GM12878 (cell line): ENCODE measurements at regions not wholly inside any gene's neighbourhood (a gene's known extent, or its start where the extent isn't known, plus 50 kb on each side); places are given as distances from the start of the nearest gene placed in this dataset.

Experiments
- ATF7 ChIP-seq: fragments of 450-650 bp; IDR thresholded peaks from 2 replicates; pipeline ENCODE4 v1.6.1; 2016; ENCODE audit warnings: low read depth, mild to moderate bottlenecking
- CTCF ChIP-seq, 3 experiments: IDR thresholded peaks in 2 of 3; conservative IDR thresholded peaks in 1 of 3; 2 replicates each; pipeline ENCODE4 v1.5.1; 2011; ENCODE audit warnings: low read depth in 3 of 3, low read length in 3 of 3, mild to moderate bottlenecking in 3 of 3, control low read depth in 2 of 3, moderate library complexity in 2 of 3, inconsistent platforms in 1 of 3, mixed read lengths in 1 of 3; ENCODE audit not compliant: control insufficient read depth in 2 of 3, insufficient read depth in 1 of 3; ENCODE audit errors: extremely low read depth in 1 of 3
- EZH2 ChIP-seq: IDR thresholded peaks from 2 replicates; pipeline ENCODE4 v1.6.1; 2012; ENCODE audit warnings: low read depth, mild to moderate bottlenecking, control low read depth, inconsistent platforms, low read length, borderline replicate concordance; ENCODE audit not compliant: control insufficient read depth
- FOXM1 ChIP-seq: IDR thresholded peaks from 2 replicates; pipeline ENCODE4 v1.6.1; 2012; ENCODE audit warnings: low read depth, mild to moderate bottlenecking, inconsistent platforms, low read length, moderate library complexity
- MAX ChIP-seq: IDR thresholded peaks from 2 replicates; pipeline ENCODE4 v1.6.1; 2012; ENCODE audit warnings: low read depth, low read length, improper control_type of control experiment
- MEF2B ChIP-seq: fragments of 450-650 bp; IDR thresholded peaks from 2 replicates; pipeline ENCODE4 v1.6.1; 2018; ENCODE audit warnings: mild to moderate bottlenecking, moderate library complexity; ENCODE audit not compliant: partially characterized antibody, poor library complexity, severe bottlenecking
- TF ChIP-seq, protein P1 (sequence below): fragments of 450-650 bp; formaldehyde crosslinking; IDR thresholded peaks from 2 replicates; pipeline ENCODE4 v1.5.0; 2022; ENCODE audit warnings: mild to moderate bottlenecking, missing genetic modification characterization

DNA sequence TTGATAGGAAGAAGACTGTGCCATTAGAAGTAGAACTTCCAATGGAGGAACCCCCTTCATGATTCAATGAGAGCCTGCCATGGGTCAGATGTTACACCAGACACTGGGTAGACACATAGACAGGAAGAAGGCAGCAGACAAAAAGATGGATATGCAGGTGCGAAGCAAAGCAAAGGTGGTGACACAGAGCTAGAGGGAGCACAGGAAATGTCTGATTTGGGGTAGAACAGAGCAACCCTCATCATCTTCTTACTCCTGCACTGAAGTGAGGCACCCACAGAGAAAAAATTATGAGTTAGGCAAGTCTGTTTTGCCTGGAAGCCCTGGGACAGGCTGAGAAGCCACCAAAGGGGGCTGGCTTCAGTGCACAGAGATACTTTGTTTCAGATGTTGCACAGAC is 240.2 kb downstream of the ANAPC1 start:
- TF ChIP-seq CTCF (IDR thresholded peaks at IDR 0.05 in 2 of 3, conservative IDR thresholded peaks at IDR 0.05 in 1 of 3; ENCODE audit: control insufficient read depth in 2 of 3, extremely low read depth in 1 of 3, insufficient read depth in 1 of 3, low read depth in 3 of 3, low read length in 3 of 3), result no peak
- TF ChIP-seq, protein P1, sequence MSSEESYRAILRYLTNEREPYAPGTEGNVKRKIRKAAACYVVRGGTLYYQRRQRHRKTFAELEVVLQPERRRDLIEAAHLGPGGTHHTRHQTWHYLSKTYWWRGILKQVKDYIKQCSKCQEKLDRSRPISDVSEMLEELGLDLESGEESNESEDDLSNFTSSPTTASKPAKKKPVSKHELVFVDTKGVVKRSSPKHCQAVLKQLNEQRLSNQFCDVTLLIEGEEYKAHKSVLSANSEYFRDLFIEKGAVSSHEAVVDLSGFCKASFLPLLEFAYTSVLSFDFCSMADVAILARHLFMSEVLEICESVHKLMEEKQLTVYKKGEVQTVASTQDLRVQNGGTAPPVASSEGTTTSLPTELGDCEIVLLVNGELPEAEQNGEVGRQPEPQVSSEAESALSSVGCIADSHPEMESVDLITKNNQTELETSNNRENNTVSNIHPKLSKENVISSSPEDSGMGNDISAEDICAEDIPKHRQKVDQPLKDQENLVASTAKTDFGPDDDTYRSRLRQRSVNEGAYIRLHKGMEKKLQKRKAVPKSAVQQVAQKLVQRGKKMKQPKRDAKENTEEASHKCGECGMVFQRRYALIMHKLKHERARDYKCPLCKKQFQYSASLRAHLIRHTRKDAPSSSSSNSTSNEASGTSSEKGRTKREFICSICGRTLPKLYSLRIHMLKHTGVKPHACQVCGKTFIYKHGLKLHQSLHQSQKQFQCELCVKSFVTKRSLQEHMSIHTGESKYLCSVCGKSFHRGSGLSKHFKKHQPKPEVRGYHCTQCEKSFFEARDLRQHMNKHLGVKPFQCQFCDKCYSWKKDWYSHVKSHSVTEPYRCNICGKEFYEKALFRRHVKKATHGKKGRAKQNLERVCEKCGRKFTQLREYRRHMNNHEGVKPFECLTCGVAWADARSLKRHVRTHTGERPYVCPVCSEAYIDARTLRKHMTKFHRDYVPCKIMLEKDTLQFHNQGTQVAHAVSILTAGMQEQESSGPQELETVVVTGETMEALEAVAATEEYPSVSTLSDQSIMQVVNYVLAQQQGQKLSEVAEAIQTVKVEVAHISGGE (CRISPR knock-in tag), result no peak
- TF ChIP-seq MAX, result no peak
- no peak for TF ChIP-seq FOXM1
- TF ChIP-seq ATF7, result no peak
- no peak for TF ChIP-seq MEF2B
- TF ChIP-seq EZH2, result no peak
